Thyroid gland (tissue), 4 donors: ENCODE measurements at regions not wholly inside any gene's neighbourhood (a gene's known extent, or its start where the extent isn't known, plus 50 kb on each side); places are given as distances from the start of the nearest gene placed in this dataset.

Experiments used
- CTCF ChIP-seq, 6 experiments: fragments of 200-600 bp in 3 of 6; fragments of 450-650 bp in 3 of 6; sonication (generic) in 3 of 6; IDR thresholded peaks; one replicate each; pipeline ENCODE4 v1.5.1; 2016 to 2019; ENCODE audit warnings: antibody characterized with exemption in 6 of 6, mild to moderate bottlenecking in 2 of 6, inconsistent platforms in 1 of 6, moderate library complexity in 1 of 6
- POLR2A ChIP-seq, 2 donors: fragments of 450-650 bp; IDR thresholded peaks; one replicate each; pipeline ENCODE4 v1.6.1; 2017; ENCODE audit warnings: antibody characterized with exemption in 2 of 2, mild to moderate bottlenecking in 2 of 2, moderate library complexity in 1 of 2

GRCh38 chr10:6885284-6885683 is 305.2 kb upstream of the PRKCQ start:
- TF ChIP-seq POLR2A (IDR thresholded peaks at IDR 0.05): no peak
- no peak for TF ChIP-seq CTCF (IDR thresholded peaks at IDR 0.05)
